Neural cell (in vitro differentiated cells): ENCODE measurements at regions not wholly inside any gene's neighbourhood (a gene's known extent, or its start where the extent isn't known, plus 50 kb on each side); places are given as distances from the start of the nearest gene placed in this dataset.

ENCODE experiments used
- CTCF ChIP-seq: fragments of 450-650 bp; IDR thresholded peaks from 2 replicates; pipeline ENCODE4 v1.5.1; 2014; ENCODE audit warnings: antibody characterized with exemption, mild to moderate bottlenecking, moderate library complexity; ENCODE audit not compliant: poor library complexity, severe bottlenecking
- EP300 ChIP-seq: fragments of 450-650 bp; conservative IDR thresholded peaks from 2 replicates; pipeline ENCODE4 v1.6.1; 2014; ENCODE audit warnings: antibody characterized with exemption, mild to moderate bottlenecking, moderate library complexity; ENCODE audit not compliant: poor library complexity, severe bottlenecking
- EZH2 ChIP-seq: fragments of 200-600, 300-800 bp; shearing (Covaris generic), sonication (generic); IDR thresholded peaks from 2 replicates; pipeline ENCODE4 v1.6.1; 2014; ENCODE audit warnings: antibody characterized with exemption, low read length, borderline replicate concordance, mild to moderate bottlenecking; ENCODE audit not compliant: insufficient read depth, poor library complexity, severe bottlenecking
- POLR2AphosphoS5 ChIP-seq: IDR thresholded peaks from 2 replicates; pipeline ENCODE4 v1.6.1; 2012
- RAD21 ChIP-seq: fragments of 450-650 bp; conservative IDR thresholded peaks from 2 replicates; pipeline ENCODE4 v1.6.1; 2014; ENCODE audit warnings: antibody characterized with exemption, mild to moderate bottlenecking, moderate library complexity
- REST ChIP-seq: IDR thresholded peaks from 2 replicates; pipeline ENCODE4 v1.6.1; 2012; ENCODE audit warnings: borderline replicate concordance
- TAF1 ChIP-seq: IDR thresholded peaks from 2 replicates; pipeline ENCODE4 v1.6.1; 2012; ENCODE audit warnings: low read depth

GRCh38 chr1:91137173-91137852, 115.5 kb upstream of the ZNF644 start:
- TF ChIP-seq CTCF (no peak), REST (no peak), EP300 (no peak), EZH2 (no peak), RAD21 (no peak), POLR2AphosphoS5 (no peak), TAF1 (no peak)
